ENCODE measurements at regions not wholly inside any gene's neighbourhood (a gene's known extent, or its start where the extent isn't known, plus 50 kb on each side); places are given as distances from the start of the nearest gene placed in this dataset.

- Histone ChIP-seq H3K27ac (ENCODE audit: extremely low read depth, low read depth, low read length) (no peak overlapping the region), H3K36me3 (ENCODE audit: control insufficient read depth in 2 of 2, insufficient read depth in 1 of 2, low read length in 2 of 2) (no peaks in the 10 kb centered on the region), H3K4me3 (ENCODE audit: low read depth, low read length) (no peak overlapping the region), H3K9me3 (ENCODE audit: control insufficient read depth, insufficient read depth, low read depth, low read length) (no peaks in the 10 kb centered on the region), H3K4me1 (ENCODE audit: control insufficient read depth, insufficient read depth, low read length) (no peaks in the 10 kb centered on the region)
- POLR2A ChIA-PET, result no interaction called here
- CTCF ChIA-PET, result interaction anchor here (0.6 kb wide), 1 partner anchor 41 kb away, joined by 3 read pairs; no protein-coding TSS in a partner anchor
- TF ChIP-seq GLI4 (tag by site-specific recombination; IDR thresholded peaks at IDR 0.05) (no peak), ZNF211 (tag by site-specific recombination; IDR thresholded peaks at IDR 0.05; ENCODE audit: low read depth) (no peak), ZNF521 (tag by site-specific recombination; IDR thresholded peaks at IDR 0.05) (no peak), ZNF140 (tag by site-specific recombination; IDR thresholded peaks at IDR 0.05) (no peak), ZFHX2 (tag by site-specific recombination; conservative IDR thresholded peaks at IDR 0.05) (no peak), PRDM10 (tag by site-specific recombination; IDR thresholded peaks at IDR 0.05) (no peak), SP2 (tag by site-specific recombination; IDR thresholded peaks at IDR 0.05) (no peak), ZNF280C (tag by site-specific recombination; IDR thresholded peaks at IDR 0.05) (no peak), ZBTB8A (tag by site-specific recombination; IDR thresholded peaks at IDR 0.05) (no peak), ZNF239 (tag by site-specific recombination; IDR thresholded peaks at IDR 0.05) (no peak), ZNF449 (tag by site-specific recombination; IDR thresholded peaks at IDR 0.05) (no peak), ZBTB6 (tag by site-specific recombination; IDR thresholded peaks at IDR 0.05) (no peak), ZXDB (tag by site-specific recombination; IDR thresholded peaks at IDR 0.05) (no peak)
These were observed 507.4 kb upstream of the JARID2 start for GRCh38 chr6:14738497-14738896.

GRCh38 chr6:14738933-14739332 is 506.9 kb upstream of the JARID2 start:
- POLR2A ChIA-PET, result no interaction called here
- H3K27ac ChIP-seq (ENCODE audit: extremely low read depth, low read depth, low read length), result no peak overlapping the region
- H3K4me1 ChIP-seq (ENCODE audit: control insufficient read depth, insufficient read depth, low read length), result no peaks in the 10 kb centered on the region
- no peaks in the 10 kb centered on the region for H3K36me3 ChIP-seq (ENCODE audit: control insufficient read depth in 2 of 2, insufficient read depth in 1 of 2, low read length in 2 of 2)
- no peak overlapping the region for H3K4me3 ChIP-seq (ENCODE audit: low read depth, low read length)
- CTCF ChIA-PET, result interaction anchor here (0.6 kb wide), 1 partner anchor 41 kb away, joined by 3 read pairs; no protein-coding TSS in a partner anchor
- H3K9me3 ChIP-seq (ENCODE audit: control insufficient read depth, insufficient read depth, low read depth, low read length), result no peaks in the 10 kb centered on the region
- TF ChIP-seq ZNF555 (tag by site-specific recombination; conservative IDR thresholded peaks at IDR 0.05) (no peak), BCL6B (tag by site-specific recombination; IDR thresholded peaks at IDR 0.05) (no peak), ZNF76 (tag by site-specific recombination; IDR thresholded peaks at IDR 0.05; ENCODE audit: borderline replicate concordance, low read depth) (no peak), ZNF621 (tag by site-specific recombination; IDR thresholded peaks at IDR 0.05) (no peak)
